ENCODE measurements at regions not wholly inside any gene's neighbourhood (a gene's known extent, or its start where the extent isn't known, plus 50 kb on each side); places are given as distances from the start of the nearest gene placed in this dataset.

GRCh38 chr2:200725596-200725995 is 86.1 kb upstream of the BZW1 start:
- no peak for TF ChIP-seq REST (IDR thresholded peaks at IDR 0.05; ENCODE audit: insufficient replicate concordance, low read depth)
- TF ChIP-seq POLR2AphosphoS5 (IDR thresholded peaks at IDR 0.05; ENCODE audit: low read depth) = no peak
- no peak for TF ChIP-seq SPI1 (IDR thresholded peaks at IDR 0.05; ENCODE audit: borderline replicate concordance, low read depth)
- no peak for TF ChIP-seq GABPA (IDR thresholded peaks at IDR 0.05; ENCODE audit: low read depth)
- TF ChIP-seq CTCF (IDR thresholded peaks at IDR 0.05; ENCODE audit: insufficient read depth, low read length) = no peak
- no peak overlapping the region for H3K4me3 ChIP-seq (replicated peaks; ENCODE audit: insufficient read depth, low read length)
- no peak for DNase-seq (ENCODE audit: low read depth in 1 of 2, low spot score in 1 of 2)
- no peak overlapping the region for H3K27ac ChIP-seq (replicated peaks)
- no peaks in the 10 kb centered on the region for H3K27me3 ChIP-seq (ENCODE audit: insufficient read depth, poor library complexity, severe bottlenecking)

DNA sequence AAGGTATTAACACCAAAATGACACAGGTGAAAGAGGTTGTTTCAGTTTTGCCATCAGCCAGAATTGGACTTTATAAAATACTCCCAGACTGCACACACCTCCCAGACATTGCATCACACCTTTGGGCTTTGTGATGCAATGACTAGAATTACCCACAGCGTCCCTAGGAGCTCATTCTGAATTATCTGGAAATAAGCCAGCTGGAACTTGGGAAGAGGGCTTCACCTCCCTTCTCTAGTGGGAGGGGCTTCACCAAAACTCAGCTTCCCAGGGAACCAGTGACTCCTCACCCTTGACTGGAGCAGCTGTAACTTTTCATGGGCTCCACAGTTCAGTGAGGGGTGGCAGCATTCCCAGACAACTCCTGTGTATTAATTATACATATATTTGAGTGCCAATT is 83.1 kb upstream of the BZW1 start:
- peak in 1 of 2 experiments; percentile 59 for DNase-seq (ENCODE audit: low read depth in 1 of 2, low spot score in 1 of 2)
- TF ChIP-seq SPI1 (IDR thresholded peaks at IDR 0.05; ENCODE audit: borderline replicate concordance, low read depth) = no peak
- H3K27ac ChIP-seq (replicated peaks) = no peak overlapping the region
- no peak overlapping the region for H3K4me3 ChIP-seq (replicated peaks; ENCODE audit: insufficient read depth, low read length)
- no peaks in the 10 kb centered on the region for H3K27me3 ChIP-seq (ENCODE audit: insufficient read depth, poor library complexity, severe bottlenecking)

- no peak for DNase-seq (ENCODE audit: low read depth in 1 of 2, low spot score in 1 of 2)
- H3K4me3 ChIP-seq (replicated peaks; ENCODE audit: insufficient read depth, low read length) = no peak overlapping the region
- TF ChIP-seq POLR2AphosphoS5 (IDR thresholded peaks at IDR 0.05; ENCODE audit: low read depth) (no peak), GABPA (IDR thresholded peaks at IDR 0.05; ENCODE audit: low read depth) (no peak), REST (IDR thresholded peaks at IDR 0.05; ENCODE audit: insufficient replicate concordance, low read depth) (no peak), CTCF (IDR thresholded peaks at IDR 0.05; ENCODE audit: insufficient read depth, low read length) (no peak), SPI1 (IDR thresholded peaks at IDR 0.05; ENCODE audit: borderline replicate concordance, low read depth) (no peak)
- H3K27ac ChIP-seq (replicated peaks) = no peak overlapping the region
- H3K27me3 ChIP-seq (ENCODE audit: insufficient read depth, poor library complexity, severe bottlenecking) = no peaks in the 10 kb centered on the region
Observed at GRCh38 chr2:200730302-200730701, 81.4 kb upstream of the BZW1 start.

GRCh38 chr2:200730960-200731359 is 80.8 kb upstream of the BZW1 start:
- no peak for TF ChIP-seq GABPA (IDR thresholded peaks at IDR 0.05; ENCODE audit: low read depth)
- no peak for TF ChIP-seq CTCF (IDR thresholded peaks at IDR 0.05; ENCODE audit: insufficient read depth, low read length)
- no peak for TF ChIP-seq SPI1 (IDR thresholded peaks at IDR 0.05; ENCODE audit: borderline replicate concordance, low read depth)
- Histone ChIP-seq H3K27ac (replicated peaks) (no peak overlapping the region), H3K27me3 (ENCODE audit: insufficient read depth, poor library complexity, severe bottlenecking) (no peaks in the 10 kb centered on the region), H3K4me3 (replicated peaks; ENCODE audit: insufficient read depth, low read length) (no peak overlapping the region)
- no peak for DNase-seq (ENCODE audit: low read depth in 1 of 2, low spot score in 1 of 2)

Measured in HL-60 (cell line).